GM23338 (cell line): ENCODE measurements at regions not wholly inside any gene's neighbourhood (a gene's known extent, or its start where the extent isn't known, plus 50 kb on each side); places are given as distances from the start of the nearest gene placed in this dataset.

Experiments
- ATAC-seq: fragments of 200-7000 bp; cut with Tn5 transposase; 3 replicates; pipeline ENCODE4 v1.9.1; 2020
- DNase-seq: peaks from one replicate; pipeline ENCODE4 v3.0.0-alpha.2; 2015; ENCODE audit warnings: low spot score
- H2AFZ ChIP-seq: fragments of 200-600 bp; sonication (generic); 2 replicates; pipeline ENCODE4 v1.8.0; 2016; ENCODE audit warnings: antibody characterized with exemption, mild to moderate bottlenecking, moderate library complexity
- H3F3A ChIP-seq: fragments of 200-600 bp; sonication (generic); replicated peaks from 2 replicates; pipeline ENCODE4 v1.8.0; 2017; ENCODE audit warnings: antibody characterized with exemption, mixed run types, low read depth
- H3K27ac ChIP-seq: fragments of 200-600 bp; sonication (generic); 2 replicates; pipeline ENCODE4 v1.6.1; 2016; ENCODE audit warnings: low read depth
- H3K27me3 ChIP-seq: fragments of 200-600 bp; sonication (generic); 2 replicates; pipeline ENCODE4 v1.8.0; 2016; ENCODE audit warnings: mild to moderate bottlenecking, mixed run types, moderate library complexity; ENCODE audit not compliant: insufficient read depth
- H3K36me3 ChIP-seq: fragments of 200-600 bp; sonication (generic); 2 replicates; pipeline ENCODE4 v1.8.0; 2016; ENCODE audit warnings: mild to moderate bottlenecking; ENCODE audit not compliant: insufficient read depth
- H3K4me1 ChIP-seq: fragments of 200-600 bp; sonication (generic); 2 replicates; pipeline ENCODE4 v1.8.0; 2016; ENCODE audit warnings: mild to moderate bottlenecking, moderate library complexity; ENCODE audit not compliant: insufficient read depth
- H3K4me2 ChIP-seq: fragments of 200-600 bp; sonication (generic); 2 replicates; pipeline ENCODE4 v1.7.1; 2017; ENCODE audit warnings: mixed run types
- H3K4me3 ChIP-seq: fragments of 200-600 bp; sonication (generic); 2 replicates; pipeline ENCODE4 v1.6.1; 2016; ENCODE audit warnings: mixed run types
- H3K79me2 ChIP-seq: fragments of 200-600 bp; sonication (generic); replicated peaks from 2 replicates; pipeline ENCODE4 v1.8.0; 2017; ENCODE audit warnings: mild to moderate bottlenecking; ENCODE audit not compliant: insufficient read depth
- H3K9me2 ChIP-seq: fragments of 200-600 bp; sonication (generic); 2 replicates; pipeline ENCODE4 v1.8.0; 2017; ENCODE audit not compliant: insufficient read depth
- H4K20me1 ChIP-seq: fragments of 200-600 bp; sonication (generic); replicated peaks from 2 replicates; pipeline ENCODE4 v1.8.0; 2017; ENCODE audit warnings: mild to moderate bottlenecking; ENCODE audit not compliant: insufficient read depth
- H3K27ac Mint-ChIP-seq: 2 replicates; pipeline ENCODE4 v1.8.0; 2020; ENCODE audit warnings: inconsistent platforms, mild to moderate bottlenecking, moderate library complexity, mixed read lengths
- H3K27me3 Mint-ChIP-seq: 3 replicates; pipeline ENCODE4 v1.8.0; 2022; ENCODE audit warnings: low read depth, mild to moderate bottlenecking, moderate library complexity, mixed read lengths, inconsistent platforms; ENCODE audit not compliant: insufficient read depth, poor library complexity
- H3K36me3 Mint-ChIP-seq: 3 replicates; pipeline ENCODE4 v1.8.0; 2021; ENCODE audit warnings: low read depth, mild to moderate bottlenecking, inconsistent platforms, moderate library complexity, mixed read lengths
- H3K4me1 Mint-ChIP-seq: 3 replicates; pipeline ENCODE4 v1.8.0; 2020; ENCODE audit warnings: mild to moderate bottlenecking, inconsistent platforms, mixed read lengths
- H3K4me3 Mint-ChIP-seq: 3 replicates; pipeline ENCODE4 v1.8.0; 2021; ENCODE audit warnings: moderate library complexity, mild to moderate bottlenecking, inconsistent platforms, mixed read lengths
- H3K9me3 Mint-ChIP-seq: 3 replicates; pipeline ENCODE4 v1.8.0; 2020; ENCODE audit warnings: moderate library complexity, mild to moderate bottlenecking, inconsistent platforms, mixed read lengths
- CREB1 ChIP-seq: fragments of 250-450 bp; sonication (Bioruptor Pico); IDR thresholded peaks from 2 replicates; pipeline ENCODE4 v1.5.0; 2020; ENCODE audit warnings: low read depth, mild to moderate bottlenecking, moderate library complexity
- CTCF ChIP-seq, 2 experiments: fragments of 200-600 bp in 1 of 2; sonication (generic) in 1 of 2; conservative IDR thresholded peaks; 2 replicates each; pipeline versions ENCODE4 v1.5.1 to v1.6.1; 2016 to 2017; ENCODE audit warnings: antibody characterized with exemption in 2 of 2, low read depth in 2 of 2, mild to moderate bottlenecking in 2 of 2, moderate library complexity in 1 of 2
- ETS1 ChIP-seq: IDR thresholded peaks from 2 replicates; pipeline ENCODE4 v1.6.1; 2016; ENCODE audit warnings: antibody characterized with exemption
- EZH2 ChIP-seq: fragments of 200-600 bp; sonication (generic); IDR thresholded peaks from one replicate; pipeline ENCODE4 v1.8.0; 2017; ENCODE audit warnings: antibody characterized with exemption, mild to moderate bottlenecking, low read depth; ENCODE audit not compliant: unreplicated experiment
- EZH2phosphoT487 ChIP-seq: fragments of 200-600 bp; sonication (generic); IDR thresholded peaks from one replicate; pipeline ENCODE4 v1.8.1; 2018; ENCODE audit warnings: antibody characterized with exemption; ENCODE audit not compliant: unreplicated experiment
- JUNB ChIP-seq: IDR thresholded peaks from one replicate; pipeline ENCODE4 v1.6.1; 2016; ENCODE audit warnings: antibody characterized with exemption; ENCODE audit not compliant: unreplicated experiment
- NANOG ChIP-seq: IDR thresholded peaks from 2 replicates; pipeline ENCODE4 v1.6.1; 2016; ENCODE audit warnings: antibody characterized with exemption, borderline replicate concordance
- POLR2AphosphoS5 ChIP-seq: IDR thresholded peaks from 2 replicates; pipeline ENCODE4 v1.6.1; 2016; ENCODE audit warnings: antibody characterized with exemption, low read depth
- REST ChIP-seq: IDR thresholded peaks from one replicate; pipeline ENCODE4 v1.6.1; 2018; ENCODE audit warnings: antibody characterized with exemption; ENCODE audit not compliant: unreplicated experiment
- STAT1 ChIP-seq: IDR thresholded peaks from one replicate; pipeline ENCODE4 v1.6.1; 2016; ENCODE audit warnings: antibody characterized with exemption; ENCODE audit not compliant: unreplicated experiment
- ZNF114 ChIP-seq: fragments of 250-450 bp; sonication (Bioruptor Pico); IDR thresholded peaks from 2 replicates; pipeline ENCODE4 v1.5.0; 2020; ENCODE audit warnings: mild to moderate bottlenecking, moderate library complexity
- ZNF331 ChIP-seq: fragments of 250-450 bp; sonication (Bioruptor Pico); IDR thresholded peaks from 2 replicates; pipeline ENCODE4 v1.5.0; 2020; ENCODE audit warnings: low read depth, mild to moderate bottlenecking, moderate library complexity
- ZNF462 ChIP-seq: fragments of 250-450 bp; sonication (Bioruptor Pico); IDR thresholded peaks from 2 replicates; pipeline ENCODE4 v1.5.0; 2020; ENCODE audit warnings: mild to moderate bottlenecking, moderate library complexity

GRCh38 chr5:109588281-109589035 is 101.3 kb upstream of the MAN2A1 start:
- H3K4me3 ChIP-seq: no peak overlapping the region
- Mint-ChIP-seq H3K27ac (no peak overlapping the region), H3K4me1 (no peaks in the 10 kb centered on the region), H3K4me3 (no peak overlapping the region), H3K36me3 (no peaks in the 10 kb centered on the region), H3K9me3 (no peaks in the 10 kb centered on the region), H3K27me3 (peaks cover 6% of the 10 kb centered on the region)
- no peaks in the 10 kb centered on the region for H3K36me3 ChIP-seq
- DNase-seq (no peak), ATAC-seq (no peak)
- H3F3A ChIP-seq: no peaks in the 10 kb centered on the region
- no peaks in the 10 kb centered on the region for H3K27me3 ChIP-seq
- no peak overlapping the region for H3K27ac ChIP-seq
- no peaks in the 10 kb centered on the region for H3K4me1 ChIP-seq
- H3K4me2 ChIP-seq: no peak overlapping the region
- H4K20me1 ChIP-seq: no peaks in the 10 kb centered on the region
- H2AFZ ChIP-seq: no peak overlapping the region
- H3K9me2 ChIP-seq: no peaks in the 10 kb centered on the region; the same call in 1 of the 2 replicates
- no peak for TF ChIP-seq CTCF (conservative IDR thresholded peaks at IDR 0.05; ENCODE audit: low read depth in 2 of 2)
- no peak for TF ChIP-seq POLR2AphosphoS5
- TF ChIP-seq CREB1 (CRISPR knock-in tag): no peak
- TF ChIP-seq ETS1: no peak
- no peak for TF ChIP-seq ZNF331 (CRISPR knock-in tag)
- TF ChIP-seq JUNB: no peak
- TF ChIP-seq NANOG: no peak
- no peak for TF ChIP-seq EZH2
- TF ChIP-seq EZH2phosphoT487: no peak
- TF ChIP-seq ZNF114 (CRISPR knock-in tag): no peak
- no peak for TF ChIP-seq STAT1
- TF ChIP-seq REST: no peak
- no peak for TF ChIP-seq ZNF462 (CRISPR knock-in tag)
- H3K79me2 ChIP-seq: no peaks in the 10 kb centered on the region
